ENCODE measurements at regions not wholly inside any gene's neighbourhood (a gene's known extent, or its start where the extent isn't known, plus 50 kb on each side); places are given as distances from the start of the nearest gene placed in this dataset.

GRCh38 chr5:5613261-5613990 lies 190.9 kb downstream of the ICE1 start:
- DNase-seq, result no peak

DNA sequence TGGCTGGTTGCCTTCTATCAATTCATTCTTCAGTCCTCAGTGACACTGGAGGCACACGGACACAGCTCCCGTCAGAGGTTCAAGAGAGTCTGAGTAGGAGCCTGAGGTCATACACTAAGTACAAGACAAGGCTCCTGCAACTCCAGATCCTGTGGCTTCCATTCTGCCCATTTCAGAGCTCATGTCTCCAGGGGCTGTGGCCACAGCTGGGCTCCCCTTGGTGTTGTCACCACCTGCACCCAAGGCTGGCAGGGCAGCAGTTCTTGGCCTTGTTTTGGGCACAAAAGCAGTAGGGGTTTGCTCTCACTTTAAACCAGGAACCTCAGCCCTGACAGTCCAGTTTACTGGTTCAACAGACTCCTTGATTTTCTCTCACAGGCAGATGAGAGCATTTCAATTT lies 189.6 kb downstream of the ICE1 start:
- no peak for DNase-seq

- no peak for DNase-seq
These were observed 187.5 kb downstream of the ICE1 start for GRCh38 chr5:5609935-5610334.

DNA sequence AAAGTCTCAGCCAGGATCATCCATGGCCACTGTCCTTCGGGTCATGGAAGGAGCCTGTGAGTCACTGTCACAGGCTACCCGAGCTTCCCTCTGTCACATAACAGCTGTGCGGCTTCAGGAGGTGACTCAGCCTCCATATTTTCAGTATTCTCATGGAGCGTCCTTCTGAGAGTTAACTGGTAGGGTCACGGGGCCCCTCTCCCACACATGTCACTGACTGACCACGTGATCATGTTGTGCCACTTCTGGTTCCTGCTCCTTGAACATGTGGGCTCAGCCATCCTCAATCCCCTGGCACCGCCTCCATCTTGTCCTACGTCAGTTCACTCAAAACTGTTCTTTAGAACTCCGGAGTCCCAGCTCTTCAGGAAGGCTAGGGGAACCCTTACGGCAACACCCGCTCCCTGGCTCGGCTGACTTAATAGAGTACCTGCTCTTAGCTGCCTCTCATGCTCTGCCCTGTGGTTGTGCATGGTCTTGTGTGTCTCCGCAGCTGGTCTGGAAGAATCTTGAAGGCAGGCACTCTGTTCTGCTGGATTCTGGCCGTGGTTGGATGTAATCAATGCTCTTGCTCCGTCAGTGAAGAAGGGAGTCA lies 182.8 kb downstream of the ICE1 start:
- no peak for DNase-seq

DNA sequence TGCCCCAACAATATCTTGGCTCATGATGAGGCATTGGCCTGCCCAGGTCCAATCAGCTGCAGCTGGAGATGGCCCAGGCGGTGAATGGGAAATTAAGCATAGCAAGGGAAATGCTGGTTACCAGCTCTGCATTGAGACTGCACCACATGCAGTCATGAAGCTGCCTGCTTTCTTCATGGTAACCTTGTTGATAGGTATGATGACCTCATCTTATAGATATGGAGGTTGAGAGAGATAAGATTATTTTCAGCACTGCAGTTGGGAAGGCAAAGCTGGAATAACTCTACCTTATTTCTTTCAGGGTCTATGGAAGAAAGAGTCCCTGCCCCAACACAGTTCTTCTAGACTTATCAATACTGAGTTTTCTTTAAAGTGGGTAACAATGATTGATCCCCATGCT lies 180.1 kb downstream of the ICE1 start:
- no peak for DNase-seq

GRCh38 chr5:5598547-5599113 lies 176.2 kb downstream of the ICE1 start:
- no peak for DNase-seq

GRCh38 chr5:5593391-5593790 lies 170.9 kb downstream of the ICE1 start:
- DNase-seq, result no peak

- DNase-seq, result no peak
These were observed 170.1 kb downstream of the ICE1 start for GRCh38 chr5:5592541-5592940.

DNA sequence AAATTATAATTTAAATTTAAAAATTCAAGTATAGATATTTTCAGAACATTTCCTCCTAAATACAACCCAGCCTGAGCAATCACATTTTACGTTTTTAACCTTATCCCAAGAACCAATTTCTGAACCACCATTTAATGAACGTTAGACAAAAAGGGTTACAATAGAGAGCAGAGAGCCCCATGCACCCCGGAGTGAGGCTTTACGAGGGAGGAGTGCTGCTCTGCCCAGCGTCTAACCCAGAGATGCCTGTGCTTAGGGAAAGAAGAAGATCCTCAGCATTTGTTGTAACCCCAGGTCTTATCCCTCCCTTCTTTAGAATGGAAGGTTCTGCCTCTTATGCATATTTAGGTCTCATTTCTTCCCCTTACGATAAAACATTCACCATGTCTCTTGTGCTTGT lies 169.1 kb downstream of the ICE1 start:
- DNase-seq, result no peak

DNA sequence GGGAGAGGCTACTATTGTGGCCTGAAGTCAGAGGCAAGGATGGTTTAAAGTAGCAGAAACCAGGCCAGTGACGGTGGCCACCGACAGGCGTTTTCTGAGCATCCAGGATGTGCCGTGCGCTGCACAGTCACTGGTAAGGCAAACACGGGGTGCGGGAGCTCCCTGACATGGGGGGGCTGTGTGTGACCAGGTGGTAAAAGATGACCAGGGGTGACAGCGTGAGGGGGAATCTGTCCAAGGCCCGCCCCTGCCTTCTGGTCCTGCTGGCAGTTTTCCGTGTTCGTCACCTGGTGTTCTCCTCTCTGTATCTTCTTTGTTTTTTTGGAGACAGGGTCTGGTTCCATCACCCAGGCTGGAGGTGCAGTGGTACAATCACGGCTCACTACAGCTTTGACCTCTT lies 167.4 kb downstream of the ICE1 start:
- no peak for DNase-seq

- no peak for DNase-seq
These were observed 166.7 kb downstream of the ICE1 start for GRCh38 chr5:5588887-5589826.

DNA sequence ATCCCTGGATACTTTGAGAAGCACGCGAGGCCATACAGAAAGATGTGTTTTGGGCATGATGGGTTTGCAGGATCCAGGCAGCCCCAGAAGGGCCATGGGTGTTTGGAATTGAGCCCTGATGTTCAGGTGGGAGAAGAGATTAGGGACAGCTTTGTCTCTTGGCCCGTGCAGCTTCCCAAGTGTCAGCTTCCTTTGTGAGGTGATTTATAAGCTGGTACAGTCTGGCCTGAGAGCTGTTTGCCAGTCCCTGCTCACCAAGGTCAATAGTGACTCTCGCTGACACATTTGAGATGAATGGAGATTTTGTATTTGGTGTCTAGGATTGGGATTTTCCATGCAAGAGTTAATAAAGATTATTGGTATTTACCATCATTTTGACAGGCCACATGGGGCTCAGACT lies 165.9 kb downstream of the ICE1 start:
- DNase-seq, result no peak

DNA sequence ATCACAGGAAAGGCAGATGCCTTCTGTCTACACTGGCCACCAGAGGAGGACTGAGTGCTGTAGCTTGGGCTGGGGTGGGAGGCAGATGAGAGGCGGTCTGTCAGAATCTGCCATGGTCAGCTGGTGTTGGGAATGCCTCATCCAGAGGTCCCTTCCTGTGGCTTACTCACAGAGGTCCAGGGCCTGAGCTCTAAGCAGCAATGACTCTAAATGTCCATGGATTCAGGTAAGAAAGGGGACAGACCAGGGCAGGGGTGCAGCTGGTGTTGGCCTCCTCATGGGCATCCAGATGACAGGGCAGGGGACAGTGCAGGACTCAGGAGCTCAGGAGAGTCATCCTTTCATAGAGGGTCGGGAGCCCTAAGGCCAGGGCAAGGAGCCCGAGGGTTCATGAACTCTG lies 165.0 kb downstream of the ICE1 start:
- no peak for DNase-seq

- no peak for DNase-seq
These were observed 164.2 kb downstream of the ICE1 start for GRCh38 chr5:5586721-5587120.

GRCh38 chr5:5585751-5586341 lies 163.4 kb downstream of the ICE1 start:
- no peak for DNase-seq

DNA sequence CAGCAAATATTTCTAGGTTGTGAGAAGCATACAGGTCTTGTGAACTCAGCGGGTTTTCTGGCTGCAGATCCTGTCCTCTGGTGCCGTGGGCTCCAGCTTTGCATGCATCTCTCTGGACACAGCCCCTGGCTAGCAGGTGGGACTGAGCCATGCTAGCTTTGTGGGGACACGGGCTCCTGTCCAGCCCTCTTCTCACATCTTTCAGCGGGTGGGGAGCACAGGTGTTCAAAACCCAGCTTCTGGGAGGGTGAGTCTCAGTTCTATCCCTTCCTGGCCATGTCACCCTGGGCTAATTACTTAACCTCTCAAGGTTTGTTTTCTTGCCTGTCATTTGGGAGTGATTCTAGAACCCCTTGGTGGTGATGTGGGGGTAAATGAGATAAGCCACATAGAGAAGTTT lies 162.3 kb downstream of the ICE1 start:
- no peak for DNase-seq

GRCh38 chr5:5584236-5584745 lies 161.8 kb downstream of the ICE1 start:
- DNase-seq, result no peak

DNA sequence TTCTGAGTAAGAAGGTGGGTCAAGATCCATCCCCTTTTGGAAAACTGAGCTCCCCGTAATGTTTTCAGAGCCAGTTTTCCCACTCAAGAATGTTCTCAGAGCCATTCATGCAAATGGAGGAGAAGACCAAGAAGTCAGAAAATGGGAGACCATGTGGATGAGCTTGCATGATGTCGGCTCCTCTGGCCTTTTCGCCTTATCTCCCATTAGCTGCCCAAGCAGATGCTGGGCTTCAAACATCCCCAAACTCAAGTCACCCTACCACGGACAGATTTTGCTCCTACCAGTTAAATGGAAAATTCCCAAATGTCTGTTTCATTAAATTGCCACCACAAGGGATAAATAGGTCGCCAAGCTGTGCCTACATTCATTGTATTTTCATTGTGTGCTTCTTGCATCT lies 161.4 kb downstream of the ICE1 start:
- DNase-seq, result no peak

DNA sequence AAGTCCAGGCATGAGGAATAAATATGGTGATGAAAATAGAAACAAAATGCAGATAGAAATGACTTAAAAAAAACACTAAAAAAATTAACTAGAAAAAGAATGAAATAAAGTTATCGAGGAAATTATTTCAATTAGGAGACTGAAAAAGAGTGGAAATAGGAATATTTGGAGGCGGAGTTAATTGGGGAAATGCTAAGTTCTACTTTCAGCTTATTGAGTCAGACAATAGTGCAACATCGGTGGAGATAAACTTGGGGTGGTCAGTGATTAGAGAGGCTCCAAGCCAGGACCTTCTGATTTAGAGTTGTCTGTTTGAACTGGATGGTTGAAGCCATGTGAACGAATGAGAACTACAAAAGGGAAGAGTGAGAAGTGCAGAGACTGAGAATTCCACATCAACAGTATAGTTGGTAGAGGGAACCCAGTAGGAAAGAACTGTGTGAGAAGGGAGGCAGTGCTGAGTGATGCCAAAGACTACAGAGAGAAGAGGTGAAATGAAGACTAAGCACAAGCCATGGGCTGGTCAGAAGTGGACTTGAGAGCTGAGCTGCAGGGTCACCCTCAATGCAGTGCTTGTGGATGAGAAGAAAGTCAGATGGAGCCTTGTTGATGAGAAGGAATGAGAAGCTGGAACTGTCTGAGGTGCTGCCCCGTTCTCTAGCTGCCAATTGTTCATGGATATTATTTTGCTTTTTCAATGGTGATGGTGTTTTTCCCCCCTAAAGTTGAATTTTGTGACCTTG lies 160.7 kb downstream of the ICE1 start:
- no peak for DNase-seq

DNA sequence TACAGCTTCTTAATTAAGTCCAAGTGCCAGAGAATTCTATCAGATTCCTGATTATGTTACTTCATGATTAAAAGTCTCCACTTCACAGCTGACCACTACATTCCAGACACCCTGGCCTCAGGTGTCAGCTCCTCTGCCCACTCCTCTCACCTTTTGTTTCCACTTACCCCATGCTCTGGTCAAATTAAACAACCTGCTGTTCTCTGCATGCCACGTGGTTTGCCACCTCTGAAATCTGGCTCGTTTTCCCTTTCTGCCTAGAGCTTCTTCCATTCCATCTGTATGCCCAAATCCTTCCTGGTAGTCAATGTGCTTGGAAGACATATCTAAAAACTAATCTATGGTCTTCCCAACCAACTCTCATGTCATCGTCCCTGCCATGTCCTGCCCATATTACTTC lies 158.6 kb downstream of the ICE1 start:
- no peak for DNase-seq

- DNase-seq, result no peak
These were observed 154.3 kb downstream of the ICE1 start for GRCh38 chr5:5576744-5577143.

- DNase-seq, result no peak
These were observed 153.0 kb downstream of the ICE1 start for GRCh38 chr5:5575461-5575860.
